Testis (tissue), 2 donors: ENCODE measurements at regions not wholly inside any gene's neighbourhood (a gene's known extent, or its start where the extent isn't known, plus 50 kb on each side); places are given as distances from the start of the nearest gene placed in this dataset.

ENCODE experiments used
- DNase-seq: peaks from one replicate; pipeline ENCODE4 v3.0.0-alpha.2; 2019
- H3K27ac ChIP-seq, 2 donors: fragments of 200-600 bp; sonication (generic); one replicate each; pipeline ENCODE4 v1.5.1; 2019
- H3K27me3 ChIP-seq: fragments of 200-600 bp; sonication (generic); one replicate; pipeline ENCODE4 v1.5.1; 2019
- H3K36me3 ChIP-seq: fragments of 200-600 bp; sonication (generic); one replicate; pipeline ENCODE4 v1.5.1; 2017; ENCODE audit warnings: low read depth; ENCODE audit errors: missing control alignments
- H3K4me1 ChIP-seq: fragments of 200-600 bp; sonication (generic); one replicate; pipeline ENCODE4 v1.5.1; 2019
- H3K4me3 ChIP-seq, 2 donors: fragments of 200-600 bp; sonication (generic); one replicate each; pipeline ENCODE4 v1.5.1; 2017 to 2019
- H3K9me3 ChIP-seq: fragments of 200-600 bp; sonication (generic); one replicate; pipeline ENCODE4 v1.5.1; 2017
- CTCF ChIP-seq, 3 experiments: fragments of 450-650 bp in 2 of 3; fragments of 200-600 bp in 1 of 3; sonication (generic) in 1 of 3; IDR thresholded peaks; one replicate each; pipeline ENCODE4 v1.5.1; 2016 to 2019; ENCODE audit warnings: antibody characterized with exemption in 3 of 3, mild to moderate bottlenecking in 2 of 3, moderate library complexity in 1 of 3
- POLR2A ChIP-seq: fragments of 450-650 bp; IDR thresholded peaks from one replicate; pipeline ENCODE4 v1.6.1; 2017; ENCODE audit warnings: antibody characterized with exemption, mild to moderate bottlenecking, moderate library complexity
- WGBS, 2 donors: methylation state at CpG; one replicate each; pipeline ENCODE4 v1.1.5; 2018; 5-methylcytosine and 5-hydroxymethylcytosine counted together
- intact Hi-C: fragments of 100-400 bp; cut with DNase I; formaldehyde crosslinking; loops from one replicate; pipeline ENCODE4 v1.15.1; 2023; ENCODE audit warnings: low total_unique reads

- no peaks in the 10 kb centered on the region for H3K36me3 ChIP-seq
- DNase-seq, result peak; percentile 39
- no peaks in the 10 kb centered on the region for H3K9me3 ChIP-seq
- no peak overlapping the region for H3K4me3 ChIP-seq
- WGBS, 2 donors, result 86 to 87% methylated on average over 7 of the region's 7 CpGs
- peak in 1 of 3 experiments; percentile 23 for TF ChIP-seq CTCF (IDR thresholded peaks at IDR 0.05)
- no peak for TF ChIP-seq POLR2A
- no peak overlapping the region for H3K27ac ChIP-seq
- H3K4me1 ChIP-seq, result peaks cover 11% of the 10 kb centered on the region
- intact Hi-C loops, result no loop called here
- H3K27me3 ChIP-seq, result no peaks in the 10 kb centered on the region
These were observed 83.2 kb upstream of the PLSCR4 start for GRCh38 chr3:146334151-146334550.

- no peak overlapping the region for H3K27ac ChIP-seq
- TF ChIP-seq CTCF (IDR thresholded peaks at IDR 0.05) (no peak), POLR2A (no peak)
- no peaks in the 10 kb centered on the region for H3K27me3 ChIP-seq
- no peaks in the 10 kb centered on the region for H3K9me3 ChIP-seq
- no peak for DNase-seq
- no peaks in the 10 kb centered on the region for H3K36me3 ChIP-seq
- intact Hi-C loops, result no loop called here
- H3K4me1 ChIP-seq, result peaks cover 11% of the 10 kb centered on the region
- no peak overlapping the region for H3K4me3 ChIP-seq
These were observed 81.1 kb upstream of the PLSCR4 start for GRCh38 chr3:146331967-146332366.

- H3K9me3 ChIP-seq, result no peaks in the 10 kb centered on the region
- no peak overlapping the region for H3K27ac ChIP-seq
- peak; percentile 68 for DNase-seq
- no peaks in the 10 kb centered on the region for H3K36me3 ChIP-seq
- no peaks in the 10 kb centered on the region for H3K4me1 ChIP-seq
- H3K4me3 ChIP-seq, result no peak overlapping the region
- TF ChIP-seq POLR2A (no peak), CTCF (IDR thresholded peaks at IDR 0.05) (peak; percentile 41 to 77 (median 73))
- intact Hi-C loops, result loop anchor here (10.0 kb wide), 1 partner anchor 112 kb away; no protein-coding TSS in a partner anchor
- H3K27me3 ChIP-seq, result no peaks in the 10 kb centered on the region
- 42 to 43% methylated on average over 4 of the region's 4 CpGs for WGBS, 2 donors
These were observed 76.1 kb upstream of the PLSCR4 start for GRCh38 chr3:146326875-146327543.

- TF ChIP-seq POLR2A, result no peak
- no peak for TF ChIP-seq CTCF (IDR thresholded peaks at IDR 0.05)
- no peaks in the 10 kb centered on the region for H3K36me3 ChIP-seq
- H3K4me1 ChIP-seq, result no peaks in the 10 kb centered on the region
- no peaks in the 10 kb centered on the region for H3K9me3 ChIP-seq
- no peak overlapping the region for H3K4me3 ChIP-seq
- no peak for DNase-seq
- H3K27me3 ChIP-seq, result no peaks in the 10 kb centered on the region
- intact Hi-C loops, result loop anchor here (10.0 kb wide), 1 partner anchor 110 kb away; no protein-coding TSS in a partner anchor
- no peak overlapping the region for H3K27ac ChIP-seq
These were observed 74.3 kb upstream of the PLSCR4 start for GRCh38 chr3:146325170-146325569.

- Histone ChIP-seq H3K9me3 (no peaks in the 10 kb centered on the region), H3K4me3 (no peak overlapping the region), H3K27ac (no peak overlapping the region), H3K4me1 (no peaks in the 10 kb centered on the region), H3K27me3 (no peaks in the 10 kb centered on the region), H3K36me3 (no peaks in the 10 kb centered on the region)
- intact Hi-C loops, result loop anchor here (10.0 kb wide), 1 partner anchor 108 kb away; no protein-coding TSS in a partner anchor
- 87 to 89% methylated on average over 2 of the region's 2 CpGs for WGBS, 2 donors
- TF ChIP-seq CTCF (IDR thresholded peaks at IDR 0.05), result no peak
- TF ChIP-seq POLR2A, result no peak
- DNase-seq, result no peak
These were observed 71.4 kb upstream of the PLSCR4 start for GRCh38 chr3:146322216-146322817.
